ENCODE measurements at regions not wholly inside any gene's neighbourhood (a gene's known extent, or its start where the extent isn't known, plus 50 kb on each side); places are given as distances from the start of the nearest gene placed in this dataset.

- TF ChIP-seq, protein P1, sequence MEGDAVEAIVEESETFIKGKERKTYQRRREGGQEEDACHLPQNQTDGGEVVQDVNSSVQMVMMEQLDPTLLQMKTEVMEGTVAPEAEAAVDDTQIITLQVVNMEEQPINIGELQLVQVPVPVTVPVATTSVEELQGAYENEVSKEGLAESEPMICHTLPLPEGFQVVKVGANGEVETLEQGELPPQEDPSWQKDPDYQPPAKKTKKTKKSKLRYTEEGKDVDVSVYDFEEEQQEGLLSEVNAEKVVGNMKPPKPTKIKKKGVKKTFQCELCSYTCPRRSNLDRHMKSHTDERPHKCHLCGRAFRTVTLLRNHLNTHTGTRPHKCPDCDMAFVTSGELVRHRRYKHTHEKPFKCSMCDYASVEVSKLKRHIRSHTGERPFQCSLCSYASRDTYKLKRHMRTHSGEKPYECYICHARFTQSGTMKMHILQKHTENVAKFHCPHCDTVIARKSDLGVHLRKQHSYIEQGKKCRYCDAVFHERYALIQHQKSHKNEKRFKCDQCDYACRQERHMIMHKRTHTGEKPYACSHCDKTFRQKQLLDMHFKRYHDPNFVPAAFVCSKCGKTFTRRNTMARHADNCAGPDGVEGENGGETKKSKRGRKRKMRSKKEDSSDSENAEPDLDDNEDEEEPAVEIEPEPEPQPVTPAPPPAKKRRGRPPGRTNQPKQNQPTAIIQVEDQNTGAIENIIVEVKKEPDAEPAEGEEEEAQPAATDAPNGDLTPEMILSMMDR (IDR thresholded peaks at IDR 0.05 in 4 of 5, conservative IDR thresholded peaks at IDR 0.05 in 1 of 5) = no peak
- no peak for TF ChIP-seq POLR2A (IDR thresholded peaks at IDR 0.05)
Measured at GRCh38 chr18:55866006-55866405, 278.0 kb upstream of the TCF4 start.

Measured in gastrocnemius medialis (tissue), 4 donors.